HCT116 (cell line): ENCODE measurements at regions not wholly inside any gene's neighbourhood (a gene's known extent, or its start where the extent isn't known, plus 50 kb on each side); places are given as distances from the start of the nearest gene placed in this dataset.

Experiments
- CEBPB ChIP-seq: IDR thresholded peaks from 2 replicates; pipeline ENCODE4 v1.6.1; 2012; ENCODE audit warnings: low read depth
- JUND ChIP-seq: IDR thresholded peaks from 2 replicates; pipeline ENCODE4 v1.6.1; 2012
- SP1 ChIP-seq: IDR thresholded peaks from 2 replicates; pipeline ENCODE4 v1.6.1; 2012; ENCODE audit warnings: low read depth
- TF ChIP-seq, protein P1 (sequence below), 3 experiments: fragments of 200-600 bp in 1 of 3; sonication (generic) in 1 of 3; IDR thresholded peaks in 2 of 3; conservative IDR thresholded peaks in 1 of 3; 2 replicates each; pipeline ENCODE4 v1.5.1; 2012 to 2017; ENCODE audit warnings: low read depth in 2 of 3, low read length in 2 of 3, antibody characterized with exemption in 1 of 3, borderline replicate concordance in 1 of 3, control low read depth in 1 of 3, mild to moderate bottlenecking in 1 of 3, mixed read lengths in 1 of 3, mixed run types in 1 of 3, moderate library complexity in 1 of 3; ENCODE audit not compliant: insufficient read depth in 1 of 3

DNA sequence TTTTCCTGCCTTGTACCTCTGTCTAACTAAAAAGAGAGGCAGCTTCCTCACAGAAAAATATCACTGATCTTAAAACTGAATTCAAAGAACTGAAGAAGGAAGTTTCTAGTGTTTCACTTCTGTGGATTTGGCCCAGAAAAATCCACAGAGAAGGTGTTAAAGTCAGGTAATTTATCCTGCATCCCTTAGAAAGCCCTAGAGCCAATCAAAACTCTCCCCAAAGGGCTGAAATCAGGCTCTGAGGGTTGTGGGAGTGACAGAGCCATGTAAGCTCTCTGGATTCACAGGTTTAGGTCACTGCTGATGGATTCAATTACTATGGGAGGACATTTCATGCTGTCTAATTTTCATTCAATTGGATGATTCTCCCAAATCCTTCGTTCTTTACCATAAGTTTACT, 152.3 kb downstream of the OR2B2 start:
- TF ChIP-seq CEBPB (no peak), JUND (no peak), SP1 (no peak; the same call in 1 of the 2 replicates)
- TF ChIP-seq, protein P1, sequence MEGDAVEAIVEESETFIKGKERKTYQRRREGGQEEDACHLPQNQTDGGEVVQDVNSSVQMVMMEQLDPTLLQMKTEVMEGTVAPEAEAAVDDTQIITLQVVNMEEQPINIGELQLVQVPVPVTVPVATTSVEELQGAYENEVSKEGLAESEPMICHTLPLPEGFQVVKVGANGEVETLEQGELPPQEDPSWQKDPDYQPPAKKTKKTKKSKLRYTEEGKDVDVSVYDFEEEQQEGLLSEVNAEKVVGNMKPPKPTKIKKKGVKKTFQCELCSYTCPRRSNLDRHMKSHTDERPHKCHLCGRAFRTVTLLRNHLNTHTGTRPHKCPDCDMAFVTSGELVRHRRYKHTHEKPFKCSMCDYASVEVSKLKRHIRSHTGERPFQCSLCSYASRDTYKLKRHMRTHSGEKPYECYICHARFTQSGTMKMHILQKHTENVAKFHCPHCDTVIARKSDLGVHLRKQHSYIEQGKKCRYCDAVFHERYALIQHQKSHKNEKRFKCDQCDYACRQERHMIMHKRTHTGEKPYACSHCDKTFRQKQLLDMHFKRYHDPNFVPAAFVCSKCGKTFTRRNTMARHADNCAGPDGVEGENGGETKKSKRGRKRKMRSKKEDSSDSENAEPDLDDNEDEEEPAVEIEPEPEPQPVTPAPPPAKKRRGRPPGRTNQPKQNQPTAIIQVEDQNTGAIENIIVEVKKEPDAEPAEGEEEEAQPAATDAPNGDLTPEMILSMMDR (IDR thresholded peaks at IDR 0.05 in 2 of 3, conservative IDR thresholded peaks at IDR 0.05 in 1 of 3; ENCODE audit: borderline replicate concordance in 1 of 3, insufficient read depth in 1 of 3, low read depth in 2 of 3, low read length in 2 of 3), result no peak
